ENCODE measurements at regions not wholly inside any gene's neighbourhood (a gene's known extent, or its start where the extent isn't known, plus 50 kb on each side); places are given as distances from the start of the nearest gene placed in this dataset.

GRCh38 chr2:219727771-219728429 lies 100.5 kb downstream of the SLC4A3 start:
- no peak for DNase-seq (ENCODE audit: low spot score in 2 of 2)
- Histone ChIP-seq H3K27me3 (no peaks in the 10 kb centered on the region), H3K9me3 (no peaks in the 10 kb centered on the region), H3K4me3 (no peak overlapping the region), H3K36me3 (no peaks in the 10 kb centered on the region), H3K27ac (no peak overlapping the region), H3K4me1 (no peaks in the 10 kb centered on the region)
- intact Hi-C loops (cut with DNase I), result no loop called here
- TF ChIP-seq CTCF (IDR thresholded peaks at IDR 0.05), result no peak

- Histone ChIP-seq H3K27ac (no peak overlapping the region), H3K4me3 (no peak overlapping the region), H3K36me3 (no peaks in the 10 kb centered on the region), H3K9me3 (no peaks in the 10 kb centered on the region), H3K27me3 (no peaks in the 10 kb centered on the region), H3K4me1 (no peaks in the 10 kb centered on the region)
- intact Hi-C loops (cut with DNase I), result no loop called here
- no peak for TF ChIP-seq CTCF (IDR thresholded peaks at IDR 0.05)
- DNase-seq (ENCODE audit: low spot score in 2 of 2), result no peak
Measured at GRCh38 chr2:219728991-219729487, 101.6 kb downstream of the SLC4A3 start.

GRCh38 chr2:219731173-219731572 lies 103.7 kb downstream of the SLC4A3 start:
- DNase-seq (ENCODE audit: low spot score in 2 of 2), result no peak
- intact Hi-C loops (cut with DNase I), result loop anchor here (10.0 kb wide), 2 partner anchors 954 to 1844 kb away; partner anchors contain the start of gene EPHA4
- no peak for TF ChIP-seq CTCF (IDR thresholded peaks at IDR 0.05)
- H3K9me3 ChIP-seq, result no peaks in the 10 kb centered on the region
- no peaks in the 10 kb centered on the region for H3K27me3 ChIP-seq
- H3K27ac ChIP-seq, result no peak overlapping the region
- no peaks in the 10 kb centered on the region for H3K4me1 ChIP-seq
- H3K4me3 ChIP-seq, result no peak overlapping the region
- no peaks in the 10 kb centered on the region for H3K36me3 ChIP-seq

GRCh38 chr2:219733106-219733505 lies 105.7 kb downstream of the SLC4A3 start:
- Histone ChIP-seq H3K36me3 (no peaks in the 10 kb centered on the region), H3K27me3 (no peaks in the 10 kb centered on the region), H3K4me1 (no peaks in the 10 kb centered on the region), H3K9me3 (no peaks in the 10 kb centered on the region), H3K4me3 (no peak overlapping the region), H3K27ac (no peak overlapping the region)
- intact Hi-C loops (cut with DNase I), result loop anchor here (10.0 kb wide), 2 partner anchors 952 to 1842 kb away; partner anchors contain the start of gene EPHA4
- no peak for TF ChIP-seq CTCF (IDR thresholded peaks at IDR 0.05)
- DNase-seq (ENCODE audit: low spot score in 2 of 2), result no peak

GRCh38 chr2:219733746-219734145 lies 106.3 kb downstream of the SLC4A3 start:
- Histone ChIP-seq H3K27me3 (no peaks in the 10 kb centered on the region), H3K4me3 (no peak overlapping the region), H3K4me1 (no peaks in the 10 kb centered on the region), H3K9me3 (no peaks in the 10 kb centered on the region), H3K36me3 (no peaks in the 10 kb centered on the region), H3K27ac (no peak overlapping the region)
- intact Hi-C loops (cut with DNase I), result loop anchor here (10.0 kb wide), 2 partner anchors 951 to 1841 kb away; partner anchors contain the start of gene EPHA4
- no peak for DNase-seq (ENCODE audit: low spot score in 2 of 2)
- TF ChIP-seq CTCF (IDR thresholded peaks at IDR 0.05), result no peak

Measured in ascending aorta (tissue), 2 donors.